ENCODE measurements at regions not wholly inside any gene's neighbourhood (a gene's known extent, or its start where the extent isn't known, plus 50 kb on each side); places are given as distances from the start of the nearest gene placed in this dataset.

- Histone ChIP-seq H3K27me3 (no peaks in the 10 kb centered on the region), H3K4me1 (ENCODE audit: insufficient read depth) (no peaks in the 10 kb centered on the region), H3K27ac (no peak overlapping the region), H3K9me3 (no peaks in the 10 kb centered on the region), H3K4me3 (no peak overlapping the region), H3K36me3 (no peaks in the 10 kb centered on the region)
- TF ChIP-seq EP300 (IDR thresholded peaks at IDR 0.05), result no peak
- TF ChIP-seq CTCF (IDR thresholded peaks at IDR 0.05), result no peak
- no peak for TF ChIP-seq POLR2A (IDR thresholded peaks at IDR 0.05)
- intact Hi-C loops (cut with DNase I), result no loop called here
- no peak for DNase-seq
- WGBS, 3 donors, result 40 to 48% (median 41%) methylated on average over 1 of the region's 1 CpG
Observed at GRCh38 chr11:36928621-36929020, 330.6 kb upstream of the RAG2 start.

DNA sequence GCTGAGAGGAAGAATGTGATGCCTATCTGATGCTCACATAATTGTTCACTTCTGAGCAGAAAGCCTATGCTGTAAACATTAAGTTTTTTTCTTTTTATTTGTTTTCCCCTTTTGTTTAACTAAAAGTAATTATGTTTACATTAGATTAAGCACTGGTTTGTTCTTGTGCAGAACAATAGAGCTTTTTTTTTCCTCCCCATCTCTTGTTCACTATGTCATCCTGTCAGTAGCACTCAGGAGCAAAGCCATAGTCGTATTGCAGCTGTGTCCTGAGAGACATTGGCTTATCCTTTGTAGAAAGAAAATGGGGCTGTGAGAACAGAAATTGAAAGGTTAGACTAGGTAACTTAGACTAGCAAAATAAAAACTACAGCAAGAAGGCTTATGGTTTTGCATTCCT lies 301.8 kb upstream of the RAG2 start:
- DNase-seq, result no peak
- no peak for TF ChIP-seq POLR2A (IDR thresholded peaks at IDR 0.05)
- TF ChIP-seq CTCF (IDR thresholded peaks at IDR 0.05), result no peak
- TF ChIP-seq EP300 (IDR thresholded peaks at IDR 0.05), result no peak
- 32 to 35% (median 33%) methylated on average over 1 of the region's 1 CpG for WGBS, 3 donors
- Histone ChIP-seq H3K9me3 (no peaks in the 10 kb centered on the region), H3K4me1 (ENCODE audit: insufficient read depth) (no peaks in the 10 kb centered on the region), H3K27me3 (no peaks in the 10 kb centered on the region), H3K4me3 (no peak overlapping the region), H3K27ac (no peak overlapping the region), H3K36me3 (no peaks in the 10 kb centered on the region)
- intact Hi-C loops (cut with DNase I), result no loop called here

- no peak for TF ChIP-seq POLR2A (IDR thresholded peaks at IDR 0.05)
- no peak for TF ChIP-seq CTCF (IDR thresholded peaks at IDR 0.05)
- no peak for TF ChIP-seq EP300 (IDR thresholded peaks at IDR 0.05)
Observed at GRCh38 chr11:36890841-36891240, 292.8 kb upstream of the RAG2 start.

DNA sequence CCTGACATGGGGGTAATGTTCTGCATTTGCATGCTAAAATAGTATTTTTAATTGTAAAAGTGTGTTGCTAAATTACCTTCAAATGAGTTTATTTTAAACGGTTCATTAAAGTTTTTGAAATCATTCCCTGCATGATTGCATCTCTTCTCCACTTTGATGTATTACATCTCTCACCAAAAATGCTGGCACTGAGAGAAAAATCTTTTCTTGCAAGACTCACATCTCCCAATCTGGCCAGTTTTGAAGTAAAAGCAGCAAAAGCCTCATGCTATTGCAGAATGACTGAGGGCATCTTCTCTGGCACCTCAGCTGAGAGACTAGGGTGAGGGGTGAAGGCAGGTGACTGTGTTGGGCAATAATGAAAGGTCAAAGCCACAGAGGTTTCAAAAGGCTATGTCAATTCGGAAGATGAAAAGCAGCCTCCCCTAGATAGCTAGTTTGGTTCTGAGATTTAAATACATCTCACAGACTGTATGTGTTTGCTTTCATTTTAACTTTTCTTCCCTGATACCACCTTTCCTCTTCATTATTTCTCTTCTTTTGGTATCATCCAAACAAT lies 292.2 kb upstream of the RAG2 start:
- no peak for TF ChIP-seq POLR2A (IDR thresholded peaks at IDR 0.05)
- no peak for TF ChIP-seq CTCF (IDR thresholded peaks at IDR 0.05)
- no peak for TF ChIP-seq EP300 (IDR thresholded peaks at IDR 0.05)
- Histone ChIP-seq H3K4me3 (no peak overlapping the region), H3K9me3 (no peaks in the 10 kb centered on the region), H3K36me3 (no peaks in the 10 kb centered on the region), H3K27ac (no peak overlapping the region), H3K27me3 (no peaks in the 10 kb centered on the region), H3K4me1 (ENCODE audit: insufficient read depth) (no peaks in the 10 kb centered on the region)
- intact Hi-C loops (cut with DNase I), result no loop called here
- no peak for DNase-seq
- WGBS, 3 donors, result 60 to 79% (median 64%) methylated on average over 2 of the region's 2 CpGs

More at GRCh38 chr11:36890841-36891240, 292.8 kb upstream of the RAG2 start:
- H3K27ac ChIP-seq, result no peak overlapping the region
- 62 to 83% (median 66%) methylated on average over 2 of the region's 2 CpGs for WGBS, 3 donors
- DNase-seq, result no peak
- no peaks in the 10 kb centered on the region for H3K9me3 ChIP-seq
- intact Hi-C loops (cut with DNase I), result no loop called here
- no peak overlapping the region for H3K4me3 ChIP-seq
- no peaks in the 10 kb centered on the region for H3K27me3 ChIP-seq
- no peaks in the 10 kb centered on the region for H3K4me1 ChIP-seq (ENCODE audit: insufficient read depth)
- H3K36me3 ChIP-seq, result no peaks in the 10 kb centered on the region

Data from ovary (tissue), 7 donors.